ENCODE measurements at regions not wholly inside any gene's neighbourhood (a gene's known extent, or its start where the extent isn't known, plus 50 kb on each side); places are given as distances from the start of the nearest gene placed in this dataset.

- H3K4me2 ChIP-seq (ENCODE audit: low read length), result no peak overlapping the region
- no peak overlapping the region for H3K4me3 ChIP-seq (ENCODE audit: low read length)
- no peaks in the 10 kb centered on the region for H3K79me2 ChIP-seq (replicated peaks; ENCODE audit: insufficient read depth, low read length)
- no peaks in the 10 kb centered on the region for H3F3A ChIP-seq (ENCODE audit: insufficient read depth, low read length, poor library complexity, severe bottlenecking)
- no peak overlapping the region for H3K27ac ChIP-seq (ENCODE audit: low read length)
- no peak overlapping the region for H3K9ac ChIP-seq (ENCODE audit: low read length)
- TF ChIP-seq CTCF (IDR thresholded peaks at IDR 0.05; ENCODE audit: poor library complexity, severe bottlenecking) (no peak), REST (IDR thresholded peaks at IDR 0.05; ENCODE audit: borderline replicate concordance) (no peak), POLR2AphosphoS5 (IDR thresholded peaks at IDR 0.05) (no peak), TAF1 (IDR thresholded peaks at IDR 0.05; ENCODE audit: low read depth) (no peak), EZH2 (IDR thresholded peaks at IDR 0.05; ENCODE audit: borderline replicate concordance, insufficient read depth, low read length, poor library complexity, severe bottlenecking) (no peak), MXI1 (conservative IDR thresholded peaks at IDR 0.05; ENCODE audit: poor library complexity, severe bottlenecking) (no peak), EP300 (conservative IDR thresholded peaks at IDR 0.05; ENCODE audit: poor library complexity, severe bottlenecking) (no peak), RAD21 (conservative IDR thresholded peaks at IDR 0.05) (no peak)
- no peaks in the 10 kb centered on the region for H3K27me3 ChIP-seq (ENCODE audit: insufficient read depth, low read depth, low read length)
- no peak overlapping the region for H2AFZ ChIP-seq (ENCODE audit: low read depth, low read length)
- no peaks in the 10 kb centered on the region for H4K20me1 ChIP-seq (ENCODE audit: insufficient read depth)
- no peaks in the 10 kb centered on the region for H3K36me3 ChIP-seq (ENCODE audit: insufficient read depth, low read length)
- no peaks in the 10 kb centered on the region for H3K9me3 ChIP-seq (ENCODE audit: low read length)
- no peaks in the 10 kb centered on the region for H3K9me2 ChIP-seq (ENCODE audit: insufficient read depth, low read length)
Measured at GRCh38 chr3:59250600-59250999, 200.8 kb upstream of the CFAP20DC start.

GRCh38 chr3:59249698-59250361 is 200.0 kb upstream of the CFAP20DC start:
- no peak overlapping the region for H3K9ac ChIP-seq (ENCODE audit: low read length)
- H3F3A ChIP-seq (ENCODE audit: insufficient read depth, low read length, poor library complexity, severe bottlenecking), result no peaks in the 10 kb centered on the region
- no peak overlapping the region for H3K4me3 ChIP-seq (ENCODE audit: low read length)
- H3K9me3 ChIP-seq (ENCODE audit: low read length), result no peaks in the 10 kb centered on the region
- H4K20me1 ChIP-seq (ENCODE audit: insufficient read depth), result no peaks in the 10 kb centered on the region
- TF ChIP-seq EZH2 (IDR thresholded peaks at IDR 0.05; ENCODE audit: borderline replicate concordance, insufficient read depth, low read length, poor library complexity, severe bottlenecking) (no peak), TAF1 (IDR thresholded peaks at IDR 0.05; ENCODE audit: low read depth) (no peak), REST (IDR thresholded peaks at IDR 0.05; ENCODE audit: borderline replicate concordance) (no peak), SMC3 (conservative IDR thresholded peaks at IDR 0.05; ENCODE audit: poor library complexity) (no peak), POLR2AphosphoS5 (IDR thresholded peaks at IDR 0.05) (no peak)
- no peaks in the 10 kb centered on the region for H3K9me2 ChIP-seq (ENCODE audit: insufficient read depth, low read length)
- H2AFZ ChIP-seq (ENCODE audit: low read depth, low read length), result no peak overlapping the region
- H3K27ac ChIP-seq (ENCODE audit: low read length), result no peak overlapping the region
- H3K27me3 ChIP-seq (ENCODE audit: insufficient read depth, low read depth, low read length), result no peaks in the 10 kb centered on the region
- no peaks in the 10 kb centered on the region for H3K36me3 ChIP-seq (ENCODE audit: insufficient read depth, low read length)
- H3K79me2 ChIP-seq (replicated peaks; ENCODE audit: insufficient read depth, low read length), result no peaks in the 10 kb centered on the region
- no peak overlapping the region for H3K4me2 ChIP-seq (ENCODE audit: low read length)

Data from neural cell (in vitro differentiated cells).